BLaER1 treated with 17β-estradiol and CSF1 and Interleukin-3, amounts not matched to agents 10 nM and 100 nM (cell line): ENCODE measurements at regions not wholly inside any gene's neighbourhood (a gene's known extent, or its start where the extent isn't known, plus 50 kb on each side); places are given as distances from the start of the nearest gene placed in this dataset.

Experiments used
- H3K27ac ChIP-seq, 11 experiments: shearing (Covaris generic); formaldehyde crosslinking; 2 replicates each; pipeline ENCODE4 v1.8.1; 2022
- H3K27me3 ChIP-seq, 11 experiments: shearing (Covaris generic); formaldehyde crosslinking; 2 replicates each; pipeline ENCODE4 v1.8.1; 2022
- H3K36me3 ChIP-seq, 11 experiments: shearing (Covaris generic); formaldehyde crosslinking; 2 replicates each; pipeline ENCODE4 v1.8.1; 2022
- H3K4me1 ChIP-seq, 10 experiments: shearing (Covaris generic); formaldehyde crosslinking; 2 replicates each; pipeline ENCODE4 v1.8.1; 2022
- H3K4me2 ChIP-seq, 11 experiments: shearing (Covaris generic); formaldehyde crosslinking; 2 replicates each; pipeline ENCODE4 v1.8.1; 2022
- H3K4me3 ChIP-seq, 10 experiments: shearing (Covaris generic); formaldehyde crosslinking; 2 replicates each; pipeline ENCODE4 v1.8.1; 2022
- H3K9ac ChIP-seq, 11 experiments: shearing (Covaris generic); formaldehyde crosslinking; 2 replicates each; pipeline ENCODE4 v1.8.1; 2022
- H3K9me3 ChIP-seq, 11 experiments: shearing (Covaris generic); formaldehyde crosslinking; replicated peaks in 1 of 11; 2 replicates each; pipeline ENCODE4 v1.8.1; 2022
- H4K20me1 ChIP-seq, 11 experiments: shearing (Covaris generic); formaldehyde crosslinking; 2 replicates each; pipeline ENCODE4 v1.8.1; 2022
- Cebpa-rat ChIP-seq, 11 experiments: shearing (Covaris generic); IDR thresholded peaks; 2 replicates each; pipeline ENCODE4 v1.8.1; 2022

GRCh38 chr6:77403424-77403823, 59.9 kb downstream of the HTR1B start:
- Histone ChIP-seq H3K9ac (no peak overlapping the region), H3K27me3 (no peaks in the 10 kb centered on the region), H3K36me3 (no peaks in the 10 kb centered on the region), H3K4me3 (no peak overlapping the region), H4K20me1 (no peaks in the 10 kb centered on the region), H3K4me1 (no peaks in the 10 kb centered on the region), H3K4me2 (no peak overlapping the region), H3K9me3 (no peaks in the 10 kb centered on the region), H3K27ac (no peak overlapping the region)
- TF ChIP-seq Cebpa-rat (IDR thresholded peaks at IDR 0.05): no peak

- Histone ChIP-seq H4K20me1 (no peaks in the 10 kb centered on the region), H3K27me3 (no peaks in the 10 kb centered on the region), H3K4me1 (no peaks in the 10 kb centered on the region), H3K36me3 (no peaks in the 10 kb centered on the region), H3K4me3 (no peak overlapping the region), H3K4me2 (no peak overlapping the region), H3K27ac (no peak overlapping the region), H3K9me3 (no peaks in the 10 kb centered on the region), H3K9ac (no peak overlapping the region)
- no peak for TF ChIP-seq Cebpa-rat (IDR thresholded peaks at IDR 0.05)
Observed at GRCh38 chr6:77401231-77401630, 62.1 kb downstream of the HTR1B start.

- H3K4me2 ChIP-seq: no peak overlapping the region
- no peaks in the 10 kb centered on the region for H3K36me3 ChIP-seq
- no peak for TF ChIP-seq Cebpa-rat (IDR thresholded peaks at IDR 0.05)
- H3K4me1 ChIP-seq: no peaks in the 10 kb centered on the region
- H3K9me3 ChIP-seq: no peaks in the 10 kb centered on the region
- no peak overlapping the region for H3K27ac ChIP-seq
- no peaks in the 10 kb centered on the region for H3K27me3 ChIP-seq
- H3K9ac ChIP-seq: no peak overlapping the region
- H4K20me1 ChIP-seq: no peaks in the 10 kb centered on the region
- no peak overlapping the region for H3K4me3 ChIP-seq
Observed at GRCh38 chr6:77397561-77397960, 65.7 kb downstream of the HTR1B start.

GRCh38 chr6:77389402-77389801, 73.9 kb downstream of the HTR1B start:
- no peak overlapping the region for H3K4me3 ChIP-seq
- TF ChIP-seq Cebpa-rat (IDR thresholded peaks at IDR 0.05): no peak
- no peaks in the 10 kb centered on the region for H3K4me1 ChIP-seq
- H4K20me1 ChIP-seq: no peaks in the 10 kb centered on the region
- H3K36me3 ChIP-seq: no peaks in the 10 kb centered on the region
- H3K9me3 ChIP-seq: no peaks in the 10 kb centered on the region
- no peak overlapping the region for H3K9ac ChIP-seq
- H3K27ac ChIP-seq: no peak overlapping the region
- no peaks in the 10 kb centered on the region for H3K27me3 ChIP-seq
- H3K4me2 ChIP-seq: no peak overlapping the region

GRCh38 chr6:77383026-77383425, 80.3 kb downstream of the HTR1B start:
- Histone ChIP-seq H3K36me3 (no peaks in the 10 kb centered on the region), H3K27ac (no peak overlapping the region), H3K4me3 (no peak overlapping the region), H3K9ac (no peak overlapping the region), H3K4me2 (no peak overlapping the region), H3K27me3 (no peaks in the 10 kb centered on the region), H4K20me1 (no peaks in the 10 kb centered on the region), H3K4me1 (no peaks in the 10 kb centered on the region), H3K9me3 (no peaks in the 10 kb centered on the region)
- no peak for TF ChIP-seq Cebpa-rat (IDR thresholded peaks at IDR 0.05)

- Histone ChIP-seq H3K27ac (no peak overlapping the region), H3K27me3 (no peaks in the 10 kb centered on the region), H3K4me2 (no peak overlapping the region), H3K4me1 (peaks cover 0 to 5% (median 0%) of the 10 kb centered on the region in 10 experiments; a peak in 1 of 20 replicates), H3K4me3 (no peak overlapping the region), H4K20me1 (no peaks in the 10 kb centered on the region), H3K36me3 (no peaks in the 10 kb centered on the region), H3K9ac (no peak overlapping the region), H3K9me3 (peaks cover 0 to 9% (median 0%) of the 10 kb centered on the region in 11 experiments; a peak in 2 of 22 replicates)
- no peak for TF ChIP-seq Cebpa-rat (IDR thresholded peaks at IDR 0.05)
Observed at GRCh38 chr6:77373955-77374354, 89.3 kb downstream of the HTR1B start.

GRCh38 chr6:77371748-77372147, 91.5 kb downstream of the HTR1B start:
- Histone ChIP-seq H4K20me1 (no peaks in the 10 kb centered on the region), H3K9me3 (peaks cover 0 to 14% (median 0%) of the 10 kb centered on the region in 11 experiments; a peak in 2 of 22 replicates), H3K36me3 (no peaks in the 10 kb centered on the region), H3K27ac (no peak overlapping the region), H3K4me3 (no peak overlapping the region), H3K4me1 (peaks cover 0 to 5% (median 0%) of the 10 kb centered on the region in 10 experiments; a peak in 1 of 20 replicates), H3K4me2 (peak overlapping the region in 1 of 11 experiments; percentile 19; a peak in 1 of 22 replicates), H3K27me3 (no peaks in the 10 kb centered on the region), H3K9ac (no peak overlapping the region)
- TF ChIP-seq Cebpa-rat (IDR thresholded peaks at IDR 0.05): no peak

GRCh38 chr6:77368660-77369313, 94.5 kb downstream of the HTR1B start:
- Histone ChIP-seq H3K36me3 (no peaks in the 10 kb centered on the region), H3K9ac (no peak overlapping the region), H3K9me3 (peaks cover 0 to 14% (median 0%) of the 10 kb centered on the region in 11 experiments; a peak in 2 of 22 replicates), H3K27me3 (no peaks in the 10 kb centered on the region), H3K4me1 (peaks cover 0 to 5% (median 0%) of the 10 kb centered on the region in 10 experiments; a peak in 1 of 20 replicates), H3K4me3 (no peak overlapping the region), H4K20me1 (no peaks in the 10 kb centered on the region), H3K27ac (no peak overlapping the region), H3K4me2 (no peak overlapping the region)
- no peak for TF ChIP-seq Cebpa-rat (IDR thresholded peaks at IDR 0.05)

GRCh38 chr6:77366798-77367197, 96.5 kb downstream of the HTR1B start:
- H3K27ac ChIP-seq: no peak overlapping the region
- H3K4me3 ChIP-seq: no peak overlapping the region
- H3K36me3 ChIP-seq: no peaks in the 10 kb centered on the region
- no peak for TF ChIP-seq Cebpa-rat (IDR thresholded peaks at IDR 0.05)
- H3K9me3 ChIP-seq: peaks cover 0 to 20% (median 0%) of the 10 kb centered on the region in 11 experiments; a peak in 3 of 22 replicates
- H3K27me3 ChIP-seq: no peaks in the 10 kb centered on the region
- H3K4me2 ChIP-seq: no peak overlapping the region
- H3K9ac ChIP-seq: no peak overlapping the region
- no peaks in the 10 kb centered on the region for H4K20me1 ChIP-seq
- peaks cover 0 to 3% (median 0%) of the 10 kb centered on the region in 10 experiments; a peak in 1 of 20 replicates for H3K4me1 ChIP-seq

GRCh38 chr6:77363702-77364101, 99.6 kb downstream of the HTR1B start:
- H3K9ac ChIP-seq: no peak overlapping the region
- H4K20me1 ChIP-seq: no peaks in the 10 kb centered on the region
- no peaks in the 10 kb centered on the region for H3K27me3 ChIP-seq
- H3K9me3 ChIP-seq: peaks cover 0 to 13% (median 0%) of the 10 kb centered on the region in 11 experiments; a peak in 2 of 22 replicates
- no peak overlapping the region for H3K4me3 ChIP-seq
- no peak for TF ChIP-seq Cebpa-rat (IDR thresholded peaks at IDR 0.05)
- H3K36me3 ChIP-seq: no peaks in the 10 kb centered on the region
- H3K4me1 ChIP-seq: no peaks in the 10 kb centered on the region
- H3K4me2 ChIP-seq: no peak overlapping the region
- no peak overlapping the region for H3K27ac ChIP-seq
